GM20000 (cell line): ENCODE measurements at regions not wholly inside any gene's neighbourhood (a gene's known extent, or its start where the extent isn't known, plus 50 kb on each side); places are given as distances from the start of the nearest gene placed in this dataset.

Source experiments
- DNase-seq: peaks from one replicate; pipeline ENCODE4 v3.0.0; 2012; ENCODE audit warnings: low spot score
- CTCF ChIP-seq: IDR thresholded peaks from 2 replicates; pipeline ENCODE4 v1.5.1; 2012; ENCODE audit warnings: mild to moderate bottlenecking, control low read depth; ENCODE audit errors: extremely low read depth, missing control alignments

- DNase-seq = no peak
- no peak for TF ChIP-seq CTCF
Measured at GRCh38 chr6:27154696-27155095, 92.8 kb upstream of the PRSS16 start.

- no peak for DNase-seq
- TF ChIP-seq CTCF = no peak
Measured at GRCh38 chr6:27156874-27157458, 90.5 kb upstream of the PRSS16 start.

GRCh38 chr6:27157459-27158315 is 89.8 kb upstream of the PRSS16 start:
- peak; percentile 41 for DNase-seq
- TF ChIP-seq CTCF = peak; percentile 66

- no peak for TF ChIP-seq CTCF
- DNase-seq = no peak
Measured at GRCh38 chr6:27158316-27158643, 89.2 kb upstream of the PRSS16 start.

- no peak for TF ChIP-seq CTCF
- no peak for DNase-seq
Measured at GRCh38 chr6:27159725-27160124, 87.8 kb upstream of the PRSS16 start.

- no peak for TF ChIP-seq CTCF
- no peak for DNase-seq
Measured at GRCh38 chr6:27161115-27161514, 86.4 kb upstream of the PRSS16 start.

- no peak for DNase-seq
- TF ChIP-seq CTCF = no peak
Measured at GRCh38 chr6:27161603-27161945, 85.9 kb upstream of the PRSS16 start.
